C4-2B (cell line): ENCODE measurements at regions not wholly inside any gene's neighbourhood (a gene's known extent, or its start where the extent isn't known, plus 50 kb on each side); places are given as distances from the start of the nearest gene placed in this dataset.

Experiments
- ZFX ChIP-seq: fragments of 450-650 bp; IDR thresholded peaks from 2 replicates; pipeline ENCODE4 v1.6.1; 2017
- TF ChIP-seq, protein P1 (sequence below): fragments of 450-650 bp; conservative IDR thresholded peaks from 2 replicates; pipeline ENCODE4 v1.5.1; 2017; ENCODE audit warnings: mild to moderate bottlenecking

- TF ChIP-seq, protein P1, sequence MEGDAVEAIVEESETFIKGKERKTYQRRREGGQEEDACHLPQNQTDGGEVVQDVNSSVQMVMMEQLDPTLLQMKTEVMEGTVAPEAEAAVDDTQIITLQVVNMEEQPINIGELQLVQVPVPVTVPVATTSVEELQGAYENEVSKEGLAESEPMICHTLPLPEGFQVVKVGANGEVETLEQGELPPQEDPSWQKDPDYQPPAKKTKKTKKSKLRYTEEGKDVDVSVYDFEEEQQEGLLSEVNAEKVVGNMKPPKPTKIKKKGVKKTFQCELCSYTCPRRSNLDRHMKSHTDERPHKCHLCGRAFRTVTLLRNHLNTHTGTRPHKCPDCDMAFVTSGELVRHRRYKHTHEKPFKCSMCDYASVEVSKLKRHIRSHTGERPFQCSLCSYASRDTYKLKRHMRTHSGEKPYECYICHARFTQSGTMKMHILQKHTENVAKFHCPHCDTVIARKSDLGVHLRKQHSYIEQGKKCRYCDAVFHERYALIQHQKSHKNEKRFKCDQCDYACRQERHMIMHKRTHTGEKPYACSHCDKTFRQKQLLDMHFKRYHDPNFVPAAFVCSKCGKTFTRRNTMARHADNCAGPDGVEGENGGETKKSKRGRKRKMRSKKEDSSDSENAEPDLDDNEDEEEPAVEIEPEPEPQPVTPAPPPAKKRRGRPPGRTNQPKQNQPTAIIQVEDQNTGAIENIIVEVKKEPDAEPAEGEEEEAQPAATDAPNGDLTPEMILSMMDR = no peak
- TF ChIP-seq ZFX = no peak
These were observed 348.2 kb downstream of the ZSWIM6 start for GRCh38 chr5:61680247-61680646.
